ENCODE measurements at regions not wholly inside any gene's neighbourhood (a gene's known extent, or its start where the extent isn't known, plus 50 kb on each side); places are given as distances from the start of the nearest gene placed in this dataset.

DNA sequence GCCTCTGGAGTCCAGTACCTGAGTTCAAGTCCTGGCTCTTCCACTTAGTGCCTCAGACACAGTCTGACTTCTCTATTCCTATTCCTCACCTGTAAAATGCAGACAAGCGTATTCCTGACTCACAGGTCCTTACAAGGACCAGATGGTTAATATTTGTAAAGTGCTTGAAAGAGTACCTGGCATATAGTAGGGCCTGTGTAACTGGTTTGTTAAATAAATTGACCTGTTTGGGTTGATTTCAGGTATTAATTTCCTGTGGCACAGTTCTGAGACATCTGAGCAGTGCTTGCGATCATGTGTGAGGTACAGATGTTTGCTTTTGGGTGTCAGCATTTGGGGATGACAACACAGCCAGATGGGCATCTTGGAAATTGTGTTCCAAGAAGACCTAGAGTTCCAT is 127.5 kb downstream of the APIP start:
- SMC1A ChIA-PET (ENCODE audit: uncharacterized antibody, unreplicated experiment), result no interaction called here
- RAD21 ChIA-PET (ENCODE audit: unreplicated experiment), result no interaction called here
- Histone ChIP-seq H3K27me3 (replicated peaks in 1 of 2; ENCODE audit: control insufficient read depth in 2 of 2, insufficient read depth in 2 of 2, low read length in 1 of 2) (no peaks in the 10 kb centered on the region), H3K4me1 (ENCODE audit: control insufficient read depth, insufficient read depth, low read length) (no peaks in the 10 kb centered on the region), H3K4me3 (no peak overlapping the region), H3K79me2 (ENCODE audit: control insufficient read depth, insufficient read depth, low read length) (no peaks in the 10 kb centered on the region), H3K9me3 (replicated peaks; ENCODE audit: control insufficient read depth, insufficient read depth, low read length) (no peaks in the 10 kb centered on the region; the same call in 2 of the 3 replicates), H3K27ac (ENCODE audit: control insufficient read depth, insufficient read depth) (no peak overlapping the region), H3K4me2 (ENCODE audit: control insufficient read depth, insufficient read depth) (no peak overlapping the region), H3K36me3 (ENCODE audit: control insufficient read depth in 2 of 2, insufficient read depth in 2 of 2, low read length in 1 of 2) (no peaks in the 10 kb centered on the region), H3K9ac (ENCODE audit: control insufficient read depth, insufficient read depth, low read length) (no peak overlapping the region), H2AFZ (ENCODE audit: control insufficient read depth, low read depth, low read length) (no peak overlapping the region), H4K20me1 (ENCODE audit: control insufficient read depth, insufficient read depth) (no peaks in the 10 kb centered on the region)
- ATAC-seq, result no peak
- POLR2A ChIA-PET, result no interaction called here
- BruUV-seq (replicated peaks), result no TSS peak
- FAIRE-seq, result no peak
- in situ Hi-C loops (cut with MboI), result no loop called here
- no peak for TF ChIP-seq TCF7 (IDR thresholded peaks at IDR 0.05; ENCODE audit: borderline replicate concordance)
- TF ChIP-seq ZZZ3 (IDR thresholded peaks at IDR 0.05; ENCODE audit: control insufficient read depth, insufficient read length, low read depth), result no peak
- no peak for TF ChIP-seq RFX5 (IDR thresholded peaks at IDR 0.05; ENCODE audit: low read depth, low read length)
- TF ChIP-seq GATAD2B (conservative IDR thresholded peaks at IDR 0.05; ENCODE audit: low read depth), result no peak
- TF ChIP-seq RUNX3 (IDR thresholded peaks at IDR 0.05; ENCODE audit: low read length), result no peak
- TF ChIP-seq PBX3 (IDR thresholded peaks at IDR 0.05; ENCODE audit: insufficient replicate concordance, low read depth, low read length), result no peak
- no peak for TF ChIP-seq CREB1 (IDR thresholded peaks at IDR 0.05; ENCODE audit: low read depth)
- no peak for TF ChIP-seq ESRRA (IDR thresholded peaks at IDR 0.05; ENCODE audit: low read length)
- TF ChIP-seq TBL1XR1 (IDR thresholded peaks at IDR 0.05; ENCODE audit: low read depth, low read length), result no peak
- TF ChIP-seq ZBTB11 (CRISPR knock-in tag; IDR thresholded peaks at IDR 0.05), result no peak
- no peak for TF ChIP-seq LARP7 (IDR thresholded peaks at IDR 0.05)
- no peak for TF ChIP-seq TAF1 (IDR thresholded peaks at IDR 0.05; ENCODE audit: borderline replicate concordance, low read depth, low read length)
- TF ChIP-seq ZNF217 (IDR thresholded peaks at IDR 0.05), result no peak
- TF ChIP-seq, protein P1, sequence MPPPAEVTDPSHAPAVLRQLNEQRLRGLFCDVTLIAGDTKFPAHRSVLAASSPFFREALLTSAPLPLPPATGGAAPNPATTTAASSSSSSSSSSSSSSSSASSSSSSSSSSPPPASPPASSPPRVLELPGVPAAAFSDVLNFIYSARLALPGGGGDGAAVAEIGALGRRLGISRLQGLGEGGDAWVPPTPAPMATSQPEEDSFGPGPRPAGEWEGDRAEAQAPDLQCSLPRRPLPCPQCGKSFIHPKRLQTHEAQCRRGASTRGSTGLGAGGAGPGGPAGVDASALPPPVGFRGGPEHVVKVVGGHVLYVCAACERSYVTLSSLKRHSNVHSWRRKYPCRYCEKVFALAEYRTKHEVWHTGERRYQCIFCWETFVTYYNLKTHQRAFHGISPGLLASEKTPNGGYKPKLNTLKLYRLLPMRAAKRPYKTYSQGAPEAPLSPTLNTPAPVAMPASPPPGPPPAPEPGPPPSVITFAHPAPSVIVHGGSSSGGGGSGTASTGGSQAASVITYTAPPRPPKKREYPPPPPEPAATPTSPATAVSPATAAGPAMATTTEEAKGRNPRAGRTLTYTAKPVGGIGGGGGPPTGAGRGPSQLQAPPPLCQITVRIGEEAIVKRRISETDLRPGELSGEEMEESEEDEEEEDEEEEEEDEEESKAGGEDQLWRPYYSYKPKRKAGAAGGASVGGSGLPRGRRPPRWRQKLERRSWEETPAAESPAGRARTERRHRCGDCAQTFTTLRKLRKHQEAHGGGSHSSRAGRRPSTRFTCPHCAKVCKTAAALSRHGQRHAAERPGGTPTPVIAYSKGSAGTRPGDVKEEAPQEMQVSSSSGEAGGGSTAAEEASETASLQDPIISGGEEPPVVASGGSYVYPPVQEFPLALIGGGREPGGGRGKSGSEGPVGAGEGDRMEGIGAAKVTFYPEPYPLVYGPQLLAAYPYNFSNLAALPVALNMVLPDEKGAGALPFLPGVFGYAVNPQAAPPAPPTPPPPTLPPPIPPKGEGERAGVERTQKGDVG (CRISPR knock-in tag; IDR thresholded peaks at IDR 0.05), result no peak
- 74% methylated on average over 2 of the region's 2 CpGs for WGBS (ENCODE audit: insufficient coverage, insufficient replicate concordance, low lambda C conversion rate, missing lambda C conversion rate)
- intact Hi-C loops (cut with micrococcal nuclease; ENCODE audit: unreplicated experiment), result no loop called here
- CTCF ChIA-PET, result no interaction called here
- DNase-seq (ENCODE audit: low read depth, low spot score), result no peak

Data from GM12878 (cell line).